HG02610 (cell line): ENCODE measurements at regions not wholly inside any gene's neighbourhood (a gene's known extent, or its start where the extent isn't known, plus 50 kb on each side); places are given as distances from the start of the nearest gene placed in this dataset.

Experiments used
- ATAC-seq: cut with Tn5 transposase; IDR thresholded peaks from one replicate; pipeline ENCODE4 v1.9.1; 2021; ENCODE audit warnings: mild to moderate bottlenecking, moderate library complexity; ENCODE audit not compliant: unreplicated experiment

DNA sequence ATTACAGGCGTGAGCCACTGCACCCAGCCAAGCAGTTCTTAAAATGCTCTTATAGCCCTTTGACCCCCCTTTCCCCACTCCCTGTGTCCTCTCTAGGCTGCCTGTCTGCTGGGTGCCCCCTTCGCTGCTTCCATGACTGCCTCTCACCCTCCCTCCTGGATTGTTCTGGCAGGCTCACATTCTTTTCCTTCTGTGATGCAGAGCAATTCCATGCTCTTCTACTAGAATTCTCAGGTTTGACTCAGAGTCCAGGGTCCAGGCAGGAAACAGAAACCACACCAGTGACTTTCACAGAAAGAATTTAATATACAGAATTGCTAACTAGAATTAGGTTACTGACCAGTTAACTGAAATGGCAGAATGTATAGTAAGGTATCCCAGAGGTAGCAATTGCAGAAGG lies 244.8 kb downstream of the BAMBI start:
- ATAC-seq: no peak

GRCh38 chr10:28922861-28923260 lies 245.5 kb downstream of the BAMBI start:
- ATAC-seq: no peak

DNA sequence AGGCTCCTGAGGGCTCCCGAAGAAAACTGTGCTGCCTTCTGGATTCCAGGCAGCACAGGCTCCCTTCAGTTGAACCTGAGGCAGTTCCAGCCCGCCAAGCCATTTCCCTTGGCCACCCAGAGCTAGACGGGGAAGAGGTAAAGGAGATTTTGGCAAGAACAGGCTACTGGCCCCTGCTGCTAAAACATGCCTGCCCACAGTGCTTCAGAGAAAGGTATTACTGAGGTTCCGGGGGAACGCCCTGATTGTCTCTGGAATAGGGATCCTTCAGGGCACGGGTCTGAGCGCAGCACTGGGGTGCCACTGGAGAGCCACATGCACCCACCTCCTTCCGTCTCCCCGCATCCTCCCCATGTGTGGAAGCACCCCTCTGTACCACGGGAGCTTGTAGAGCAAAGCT lies 247.4 kb downstream of the BAMBI start:
- no peak for ATAC-seq

DNA sequence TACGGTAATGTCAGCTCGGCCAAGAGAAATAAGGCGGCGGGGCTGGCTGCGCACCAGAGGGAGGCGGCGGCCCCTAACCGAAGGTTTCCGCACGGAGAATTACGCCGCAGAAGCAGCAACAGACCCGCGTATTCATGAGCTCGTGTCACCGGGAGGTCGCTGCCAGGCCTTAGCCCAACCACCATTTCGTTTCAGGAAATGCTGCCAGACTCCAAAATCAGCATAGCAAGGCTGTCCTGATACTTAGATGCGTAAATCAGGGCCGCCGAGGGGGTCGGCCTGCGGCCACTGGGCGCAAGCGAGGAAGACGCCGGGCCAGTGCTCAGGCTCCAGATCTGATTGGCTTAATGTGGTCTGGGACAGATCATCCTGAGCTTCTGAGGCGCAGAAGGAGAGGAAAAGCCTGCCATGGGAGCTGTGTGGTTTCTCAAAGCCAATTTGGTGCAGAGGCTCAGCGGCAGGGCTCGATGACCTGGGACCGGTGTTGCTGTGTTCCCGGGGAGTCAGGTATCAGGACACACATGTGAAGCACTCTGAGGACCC lies 247.9 kb downstream of the BAMBI start:
- ATAC-seq: no peak

DNA sequence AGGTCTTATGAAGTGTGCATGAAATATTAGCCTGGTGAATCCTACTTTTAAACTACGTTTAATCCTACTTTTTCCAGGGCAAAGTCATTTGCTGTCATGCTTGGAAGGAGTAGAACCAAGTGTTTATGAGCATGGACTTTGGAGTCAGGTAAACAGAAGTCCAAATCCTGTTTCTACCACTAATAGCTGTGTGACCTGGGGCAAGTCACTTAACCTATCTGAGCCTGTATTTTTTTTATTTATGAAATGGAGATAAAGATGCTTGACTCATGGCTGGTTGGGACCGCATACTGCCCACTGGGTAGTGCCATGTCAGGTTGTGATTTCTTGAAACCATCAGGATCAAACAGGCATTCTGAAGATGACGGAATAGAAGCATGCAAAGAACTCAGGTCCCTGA lies 249.6 kb downstream of the BAMBI start:
- no peak for ATAC-seq

DNA sequence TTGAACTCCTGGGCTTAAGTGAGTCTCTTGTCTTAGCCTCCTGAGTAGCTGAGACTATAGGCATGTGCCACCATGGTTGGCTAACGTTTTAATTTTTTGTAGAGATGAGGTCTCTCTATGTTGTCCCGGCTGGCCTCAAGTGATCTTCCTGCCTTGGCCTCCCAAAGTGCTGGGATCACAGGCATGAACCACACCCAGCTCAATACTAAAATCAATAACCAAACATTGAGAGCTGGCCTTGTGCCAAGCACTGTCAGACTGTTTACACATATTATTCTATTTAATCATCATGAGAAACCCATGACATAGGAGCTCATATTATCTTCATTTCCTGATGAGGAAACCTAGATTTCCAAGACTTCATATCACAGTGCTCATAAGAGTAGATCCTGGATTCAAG lies 251.2 kb downstream of the BAMBI start:
- no peak for ATAC-seq

DNA sequence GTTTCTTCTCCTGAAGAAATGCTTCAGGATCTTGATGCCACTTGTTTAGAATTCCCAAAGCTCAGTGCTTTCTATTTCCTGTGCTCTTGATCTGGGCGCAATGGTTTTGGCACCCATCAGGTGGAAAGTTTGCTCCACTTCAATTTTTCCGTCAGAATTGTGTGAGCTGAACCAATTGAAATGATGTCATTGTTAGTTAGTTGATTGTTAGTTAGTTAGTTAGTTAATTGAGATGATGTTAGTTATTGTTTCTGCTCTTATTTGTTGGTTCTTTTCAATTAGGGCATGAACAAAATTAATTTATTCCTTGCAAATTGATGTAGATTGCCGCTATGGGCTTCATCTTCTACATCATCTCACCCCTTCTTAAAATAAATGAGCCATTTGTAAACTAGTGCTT lies 252.6 kb downstream of the BAMBI start:
- ATAC-seq: no peak

GRCh38 chr10:28930514-28931495 lies 253.5 kb downstream of the BAMBI start:
- no peak for ATAC-seq

DNA sequence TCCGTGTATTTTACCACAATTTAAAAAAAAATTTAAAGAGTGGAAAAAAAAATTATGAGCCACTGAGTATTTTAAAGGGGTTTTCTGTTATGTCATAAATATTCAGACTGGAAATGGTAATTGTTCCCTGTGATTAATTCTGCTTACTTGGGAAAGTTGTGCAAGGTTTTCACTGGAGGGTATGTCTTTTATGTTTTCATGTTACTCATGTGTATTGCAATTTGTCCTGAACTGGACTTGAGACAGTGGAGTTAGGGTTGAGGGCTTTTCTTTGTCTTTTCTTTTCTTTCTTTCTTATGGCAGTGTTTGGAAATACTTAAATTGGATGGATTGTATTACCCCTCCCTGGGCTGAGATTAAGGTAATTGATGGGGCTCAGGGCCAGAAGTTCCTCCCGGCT lies 257.7 kb downstream of the BAMBI start:
- no peak for ATAC-seq

DNA sequence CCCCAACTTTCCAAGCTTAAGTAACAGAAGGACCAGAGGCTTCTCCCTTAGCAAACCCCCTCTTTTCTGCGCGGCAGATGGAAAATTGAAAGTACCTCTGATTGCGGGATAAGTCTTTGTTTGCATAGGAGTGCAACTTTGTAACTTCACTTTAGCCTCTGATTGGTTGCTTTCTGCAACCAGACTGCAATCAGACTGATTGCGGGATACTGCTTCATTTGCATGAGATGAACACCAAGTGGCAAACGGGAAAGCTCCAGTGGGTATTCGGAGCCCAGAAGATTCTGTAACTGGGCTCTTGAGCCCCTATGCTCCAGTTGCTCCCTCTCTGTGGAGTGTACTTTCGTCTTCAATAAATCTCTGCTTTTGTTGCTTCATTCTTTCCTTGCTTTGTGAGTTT lies 260.6 kb downstream of the BAMBI start:
- no peak for ATAC-seq

- no peak for ATAC-seq
Observed at GRCh38 chr10:28938745-28939144, 261.4 kb downstream of the BAMBI start.

DNA sequence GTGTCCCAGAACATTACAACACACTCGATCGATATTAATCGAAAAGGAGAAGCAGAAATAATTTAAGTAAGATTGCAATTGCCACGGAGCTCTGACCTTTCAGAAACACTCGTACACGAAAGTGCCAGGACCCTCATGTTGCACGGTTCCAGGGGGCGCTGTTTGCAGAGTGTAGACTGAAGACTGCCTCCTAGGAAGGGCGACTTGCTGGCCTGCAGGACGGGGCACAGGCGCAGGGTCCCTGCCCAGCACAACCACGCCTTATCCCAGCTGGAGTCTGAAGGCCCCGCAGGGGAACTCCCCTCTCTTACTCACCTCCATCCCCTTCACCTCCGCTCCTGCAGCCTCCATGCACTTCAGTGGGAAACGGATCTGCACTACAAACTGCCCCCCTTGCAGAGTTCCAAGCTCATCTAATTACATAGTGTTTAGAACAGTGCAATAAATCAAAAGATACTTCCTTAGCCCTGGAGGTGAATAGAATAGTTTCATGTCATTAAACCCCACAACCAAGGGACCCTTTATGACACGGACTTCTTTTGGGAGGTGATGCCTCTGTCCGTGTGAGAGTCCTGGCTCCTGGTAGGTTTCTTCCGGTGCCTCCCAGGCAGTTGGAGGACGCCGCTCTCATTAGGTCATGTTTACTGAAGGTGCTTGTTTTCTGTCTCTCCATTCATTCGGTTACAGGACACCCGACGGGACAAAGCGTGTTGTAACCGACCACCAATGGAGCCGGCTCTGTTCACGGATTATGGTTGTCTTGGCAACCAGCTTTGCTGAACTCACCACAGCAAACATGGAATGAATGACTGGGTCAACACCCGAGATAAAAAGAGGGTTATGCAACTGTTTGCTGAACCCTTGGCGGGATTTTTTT lies 262.2 kb downstream of the BAMBI start:
- ATAC-seq: no peak

DNA sequence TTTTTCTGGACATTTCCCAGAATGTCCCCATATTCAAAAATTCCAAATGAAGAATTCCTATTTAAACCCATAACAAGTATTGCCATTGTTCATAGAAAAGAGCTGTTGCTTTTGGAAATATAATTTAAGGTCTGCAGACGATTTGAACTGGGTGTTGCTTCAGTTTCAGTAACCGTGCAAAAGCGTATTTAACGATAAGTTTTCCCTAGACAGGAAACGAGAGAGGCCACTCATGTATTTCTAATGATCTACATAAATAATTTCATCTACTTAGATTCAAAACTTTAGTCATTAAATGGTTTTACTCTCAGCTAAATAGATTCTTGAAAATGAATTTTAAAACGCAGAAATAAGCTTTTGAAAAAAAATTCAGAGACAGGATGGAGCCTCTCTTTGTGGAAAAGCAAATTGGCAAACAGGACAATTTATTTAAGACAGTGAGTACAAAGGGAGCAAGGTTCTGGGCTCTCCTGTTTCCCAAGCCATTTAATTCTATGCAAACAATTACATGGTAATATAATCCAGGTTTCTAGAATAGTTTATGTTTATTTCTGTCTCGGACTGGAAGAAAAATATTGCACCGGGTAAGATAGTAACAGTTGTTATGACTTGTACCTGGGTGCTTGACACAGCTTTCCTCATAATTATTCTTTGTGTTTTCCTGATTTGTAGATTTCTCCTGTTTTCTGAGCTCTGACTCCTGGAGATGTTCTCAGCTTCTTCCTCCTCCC lies 263.0 kb downstream of the BAMBI start:
- ATAC-seq: no peak

DNA sequence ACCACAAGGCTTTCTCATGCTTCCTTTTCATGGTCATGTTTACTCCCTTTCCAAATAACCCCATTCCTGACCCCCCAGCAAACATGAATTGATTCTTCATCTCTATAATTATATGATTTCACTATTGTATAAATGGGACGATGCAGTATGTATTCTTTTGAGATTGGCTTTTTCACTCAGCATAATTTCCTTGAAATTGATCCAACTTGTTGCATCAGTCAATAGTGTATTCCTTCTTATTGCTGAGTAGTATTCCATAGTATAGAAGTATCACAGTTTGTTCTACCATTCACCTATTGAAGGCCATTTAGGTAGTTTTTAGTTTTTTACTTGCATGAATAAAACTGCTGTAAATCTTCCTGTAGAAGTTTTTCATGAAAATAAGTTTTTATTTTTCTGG lies 264.7 kb downstream of the BAMBI start:
- no peak for ATAC-seq

DNA sequence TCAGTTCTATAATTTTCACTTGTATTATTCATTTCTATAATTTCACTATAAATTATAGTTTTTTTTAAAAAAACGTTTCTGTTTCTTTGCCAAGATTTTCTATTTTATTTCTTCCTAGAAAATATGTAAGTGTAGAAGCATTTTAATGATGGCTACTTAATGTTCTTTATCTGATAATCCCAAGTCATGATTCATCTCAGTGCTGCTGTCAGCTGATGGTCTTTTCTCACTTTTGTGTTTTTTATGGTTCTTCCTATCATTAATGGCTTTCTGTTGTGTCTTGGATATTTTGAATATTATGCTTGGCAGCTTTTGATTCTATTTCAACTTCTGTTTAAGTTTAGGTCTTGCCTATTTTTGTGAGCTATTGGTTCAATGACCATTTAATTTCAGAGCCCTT lies 268.6 kb downstream of the BAMBI start:
- ATAC-seq: no peak

DNA sequence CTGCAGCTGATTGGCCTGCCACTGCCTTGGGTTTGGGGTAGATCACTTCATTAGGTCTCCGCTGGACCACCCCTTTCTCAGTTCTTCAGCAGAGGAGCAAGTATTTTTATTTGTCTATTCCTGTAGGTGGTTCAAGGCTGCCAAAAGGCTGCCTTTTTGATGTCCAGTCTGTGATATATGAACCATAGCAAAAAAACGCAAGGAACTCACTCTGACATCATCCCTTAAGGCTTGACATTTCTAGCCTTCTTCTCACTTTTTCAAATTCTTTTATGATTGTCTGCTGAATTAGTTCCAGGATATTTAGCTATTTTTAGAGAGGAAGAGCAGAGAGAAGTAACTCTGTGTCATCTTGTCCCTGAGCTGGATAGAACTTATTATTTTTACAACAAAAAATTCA lies 269.2 kb downstream of the BAMBI start:
- ATAC-seq: no peak

- ATAC-seq: no peak
Observed at GRCh38 chr10:28947171-28947570, 269.9 kb downstream of the BAMBI start.

GRCh38 chr10:28948046-28948445 lies 270.7 kb downstream of the BAMBI start:
- no peak for ATAC-seq

DNA sequence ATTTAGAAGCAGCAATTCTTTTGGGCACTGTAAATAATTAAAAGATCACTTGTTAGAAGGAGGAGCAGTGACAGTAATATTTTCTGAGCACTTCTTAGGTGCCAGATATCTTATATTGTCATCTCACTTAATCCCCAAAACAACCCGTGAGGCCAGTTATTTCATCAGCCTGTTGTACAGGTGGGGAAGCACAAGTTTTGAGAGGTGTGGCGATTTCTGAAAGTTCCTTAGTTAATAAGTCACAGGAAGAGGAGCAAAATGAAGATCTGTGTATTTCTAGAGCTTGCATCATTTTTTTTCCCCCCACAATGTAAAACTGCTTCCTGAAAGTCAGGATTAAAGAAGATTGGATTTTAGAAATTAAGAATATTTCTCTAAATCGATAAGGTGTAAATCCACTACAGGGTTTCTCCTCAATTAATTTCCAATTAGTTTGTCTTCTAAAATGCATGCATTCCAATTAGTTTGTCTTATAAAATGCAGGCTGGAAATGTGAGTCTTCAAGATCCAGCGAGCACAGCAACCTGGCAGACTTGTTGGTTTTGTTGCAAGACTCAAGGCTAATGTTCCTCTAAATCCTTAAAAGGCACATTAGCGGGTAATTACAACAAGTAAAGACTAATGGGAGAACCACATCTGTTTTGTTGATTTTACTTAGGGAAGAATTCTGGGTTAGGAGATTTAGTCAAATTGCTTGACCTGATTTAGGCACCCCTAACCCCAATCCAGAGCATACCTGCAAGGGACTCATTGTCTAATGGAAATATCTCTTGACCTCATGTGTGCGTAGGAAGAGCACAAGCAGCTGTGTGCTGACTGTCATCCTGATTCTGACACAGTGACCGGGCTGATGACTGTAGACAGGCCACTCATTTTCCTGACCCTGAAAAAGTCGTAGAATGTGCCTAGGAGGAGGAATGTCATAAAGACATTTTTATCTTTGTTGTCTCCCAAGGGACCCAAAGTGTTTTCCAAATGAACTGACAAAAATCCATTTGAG lies 272.0 kb downstream of the BAMBI start:
- no peak for ATAC-seq

- no peak for ATAC-seq
Observed at GRCh38 chr10:28951484-28951883, 274.2 kb downstream of the BAMBI start.
